Keratinocyte (primary cell): ENCODE measurements at regions not wholly inside any gene's neighbourhood (a gene's known extent, or its start where the extent isn't known, plus 50 kb on each side); places are given as distances from the start of the nearest gene placed in this dataset.

Source experiments
- DNase-seq: peaks from one replicate; pipeline ENCODE4 v3.0.0-alpha.2; 2011; ENCODE audit warnings: low read depth, missing footprints, low spot score
- FAIRE-seq: peaks from 2 replicates; lab custom pipeline; 2011; peaks lifted over from hg19 to GRCh38; lab: Jason Lieb, UNC
- H2AFZ ChIP-seq: 2 replicates; pipeline ENCODE4 v1.6.0; 2012; ENCODE audit warnings: low read length, control low read depth, inconsistent platforms; ENCODE audit not compliant: control insufficient read depth
- H3K27ac ChIP-seq: 2 replicates; pipeline ENCODE4 v1.5.1; 2011; ENCODE audit warnings: low read length; ENCODE audit not compliant: control insufficient read depth, insufficient read depth
- H3K27me3 ChIP-seq: 3 replicates; pipeline ENCODE4 v1.6.0; 2011; ENCODE audit warnings: low read length; ENCODE audit not compliant: control insufficient read depth, insufficient read depth; ENCODE audit errors: extremely low read depth
- H3K36me3 ChIP-seq, 2 experiments: 2 replicates in 1 of 2; 3 replicates in 1 of 2; pipeline ENCODE4 v1.5.1; 2011; ENCODE audit warnings: low read length in 2 of 2, mild to moderate bottlenecking in 1 of 2; ENCODE audit not compliant: control insufficient read depth in 2 of 2, insufficient read depth in 2 of 2; ENCODE audit errors: extremely low read depth in 1 of 2
- H3K4me1 ChIP-seq: 3 replicates; pipeline ENCODE4 v1.5.1; 2011; ENCODE audit warnings: low read length; ENCODE audit not compliant: control insufficient read depth, insufficient read depth; ENCODE audit errors: extremely low read depth
- H3K4me2 ChIP-seq: 3 replicates; pipeline ENCODE4 v1.6.0; 2011; ENCODE audit warnings: low read depth, low read length; ENCODE audit not compliant: control insufficient read depth, insufficient read depth; ENCODE audit errors: extremely low read depth
- H3K4me3 ChIP-seq, 3 experiments: fragments of 200-600 bp in 1 of 3; sonication (generic) in 1 of 3; 2 replicates in 2 of 3; 3 replicates in 1 of 3; pipeline ENCODE4 v1.5.1; 2011 to 2016; ENCODE audit warnings: low read length in 3 of 3, mild to moderate bottlenecking in 3 of 3, control low read depth in 2 of 3, inconsistent platforms in 1 of 3, low read depth in 1 of 3, mixed read lengths in 1 of 3, mixed run types in 1 of 3, moderate library complexity in 1 of 3; ENCODE audit not compliant: control insufficient read depth in 2 of 3, insufficient read depth in 2 of 3; ENCODE audit errors: extremely low read depth in 1 of 3
- H3K79me2 ChIP-seq: 2 replicates; pipeline ENCODE4 v1.6.0; 2012; ENCODE audit warnings: low read length; ENCODE audit not compliant: control insufficient read depth, insufficient read depth
- H3K9ac ChIP-seq: 3 replicates; pipeline ENCODE4 v1.6.0; 2011; ENCODE audit warnings: low read length; ENCODE audit not compliant: control insufficient read depth, insufficient read depth; ENCODE audit errors: extremely low read depth
- H3K9me1 ChIP-seq: 3 replicates; pipeline ENCODE4 v1.6.0; 2011; ENCODE audit warnings: low read length; ENCODE audit not compliant: control insufficient read depth, insufficient read depth; ENCODE audit errors: extremely low read depth
- H3K9me3 ChIP-seq: 2 replicates; pipeline ENCODE4 v1.5.1; 2012; ENCODE audit warnings: low read depth, low read length; ENCODE audit not compliant: control insufficient read depth
- H4K20me1 ChIP-seq: 3 replicates; pipeline ENCODE4 v1.6.0; 2011; ENCODE audit warnings: low read length; ENCODE audit not compliant: control insufficient read depth, insufficient read depth; ENCODE audit errors: extremely low read depth
- EZH2 ChIP-seq: IDR thresholded peaks from one replicate; pipeline ENCODE4 v1.6.1; 2012; ENCODE audit warnings: inconsistent platforms, mild to moderate bottlenecking, low read length, moderate library complexity
- dilution Hi-C: fragments of 300-500 bp; cut with MboI; formaldehyde crosslinking; loops from one replicate; pipeline ENCODE4 v1.7.0; 2020; ENCODE audit warnings: low sequenced_read_pairs; ENCODE audit not compliant: extremely low pct_ligation_motif_present
- TF ChIP-seq, protein P1 (sequence below), 3 experiments: IDR thresholded peaks in 1 of 3; conservative IDR thresholded peaks in 1 of 3; optimal IDR thresholded peaks in 1 of 3; 2 replicates in 2 of 3; 3 replicates in 1 of 3; pipeline versions ENCODE3 to v1.5.1; 2011; ENCODE audit warnings: low read length in 3 of 3, mild to moderate bottlenecking in 3 of 3, moderate library complexity in 2 of 3, control low read depth in 1 of 3, inconsistent platforms in 1 of 3; ENCODE audit not compliant: insufficient read depth in 2 of 3; ENCODE audit errors: extremely low read depth in 1 of 3

GRCh38 chr16:80319181-80319580 lies 221.6 kb upstream of the DYNLRB2 start:
- DNase-seq: no peak
- TF ChIP-seq, protein P1, sequence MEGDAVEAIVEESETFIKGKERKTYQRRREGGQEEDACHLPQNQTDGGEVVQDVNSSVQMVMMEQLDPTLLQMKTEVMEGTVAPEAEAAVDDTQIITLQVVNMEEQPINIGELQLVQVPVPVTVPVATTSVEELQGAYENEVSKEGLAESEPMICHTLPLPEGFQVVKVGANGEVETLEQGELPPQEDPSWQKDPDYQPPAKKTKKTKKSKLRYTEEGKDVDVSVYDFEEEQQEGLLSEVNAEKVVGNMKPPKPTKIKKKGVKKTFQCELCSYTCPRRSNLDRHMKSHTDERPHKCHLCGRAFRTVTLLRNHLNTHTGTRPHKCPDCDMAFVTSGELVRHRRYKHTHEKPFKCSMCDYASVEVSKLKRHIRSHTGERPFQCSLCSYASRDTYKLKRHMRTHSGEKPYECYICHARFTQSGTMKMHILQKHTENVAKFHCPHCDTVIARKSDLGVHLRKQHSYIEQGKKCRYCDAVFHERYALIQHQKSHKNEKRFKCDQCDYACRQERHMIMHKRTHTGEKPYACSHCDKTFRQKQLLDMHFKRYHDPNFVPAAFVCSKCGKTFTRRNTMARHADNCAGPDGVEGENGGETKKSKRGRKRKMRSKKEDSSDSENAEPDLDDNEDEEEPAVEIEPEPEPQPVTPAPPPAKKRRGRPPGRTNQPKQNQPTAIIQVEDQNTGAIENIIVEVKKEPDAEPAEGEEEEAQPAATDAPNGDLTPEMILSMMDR (optimal IDR thresholded peaks at IDR 0.05 in 1 of 3, IDR thresholded peaks at IDR 0.05 in 1 of 3, conservative IDR thresholded peaks at IDR 0.05 in 1 of 3; ENCODE audit: extremely low read depth in 1 of 3, insufficient read depth in 2 of 3, low read length in 3 of 3): peak; percentile 15 to 49 (median 38)
- TF ChIP-seq EZH2: no peak
- Histone ChIP-seq H4K20me1 (no peaks in the 10 kb centered on the region), H3K4me1 (no peaks in the 10 kb centered on the region), H3K4me2 (no peak overlapping the region), H3K9ac (no peak overlapping the region), H3K27me3 (no peaks in the 10 kb centered on the region), H3K79me2 (no peaks in the 10 kb centered on the region), H3K9me3 (no peaks in the 10 kb centered on the region), H2AFZ (no peak overlapping the region), H3K4me3 (no peak overlapping the region), H3K27ac (no peak overlapping the region), H3K9me1 (no peaks in the 10 kb centered on the region), H3K36me3 (no peaks in the 10 kb centered on the region)
- FAIRE-seq: no peak
- dilution Hi-C loops: no loop called here

DNA sequence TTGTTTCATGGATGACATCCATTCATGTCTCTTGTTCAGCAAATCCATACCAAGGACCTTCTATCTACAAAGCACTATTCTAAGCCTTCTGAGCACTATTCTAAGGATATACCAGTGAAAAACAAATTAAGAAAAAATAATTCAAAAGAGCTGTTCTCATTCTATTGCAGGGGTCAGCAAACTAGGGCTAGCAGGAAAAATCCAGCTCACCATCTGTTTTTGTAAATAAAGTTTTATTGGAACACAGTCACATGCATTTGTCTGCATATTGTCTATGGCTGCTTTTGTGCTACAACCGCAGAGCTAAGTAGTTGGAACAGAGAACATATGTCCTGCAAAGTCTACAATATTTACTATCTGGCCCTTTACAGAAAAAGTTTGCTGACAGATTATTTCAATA lies 222.7 kb upstream of the DYNLRB2 start:
- no peak for FAIRE-seq
- no peak overlapping the region for H3K4me2 ChIP-seq
- no peak overlapping the region for H2AFZ ChIP-seq

More for the DNA sequence above, 222.7 kb upstream of the DYNLRB2 start:
- Histone ChIP-seq H3K27me3 (no peaks in the 10 kb centered on the region), H4K20me1 (no peaks in the 10 kb centered on the region), H3K4me3 (no peak overlapping the region), H3K79me2 (no peaks in the 10 kb centered on the region), H3K9me1 (no peaks in the 10 kb centered on the region), H3K27ac (no peak overlapping the region), H3K36me3 (no peaks in the 10 kb centered on the region), H3K9ac (no peak overlapping the region), H3K4me1 (no peaks in the 10 kb centered on the region), H3K9me3 (no peaks in the 10 kb centered on the region)
- TF ChIP-seq EZH2: no peak
- TF ChIP-seq, protein P1 (optimal IDR thresholded peaks at IDR 0.05 in 1 of 3, IDR thresholded peaks at IDR 0.05 in 1 of 3, conservative IDR thresholded peaks at IDR 0.05 in 1 of 3; ENCODE audit: extremely low read depth in 1 of 3, insufficient read depth in 2 of 3, low read length in 3 of 3): no peak
- dilution Hi-C loops: no loop called here
- no peak for DNase-seq
